Suppressor macrophage treated with lipopolysaccharide for 4 hours (primary cell): ENCODE measurements at regions not wholly inside any gene's neighbourhood (a gene's known extent, or its start where the extent isn't known, plus 50 kb on each side); places are given as distances from the start of the nearest gene placed in this dataset.
"Not testable (repeated sequence)": the region's sequence is repeated elsewhere in the genome, so short reads cannot be mapped to it uniquely, and the experiment has no call there.

Experiments
- DNase-seq: peaks from one replicate; pipeline ENCODE4 v3.0.0-alpha.2; 2020

GRCh38 chr6:21745543-21746337 is 152.2 kb downstream of the SOX4 start:
- DNase-seq: no peak

GRCh38 chr6:21747441-21747840 is 153.9 kb downstream of the SOX4 start:
- DNase-seq: no peak

GRCh38 chr6:21748343-21749056 is 154.9 kb downstream of the SOX4 start:
- no peak for DNase-seq

- no peak for DNase-seq
These were observed 156.2 kb downstream of the SOX4 start for GRCh38 chr6:21749754-21750153.

GRCh38 chr6:21750575-21750974 is 157.0 kb downstream of the SOX4 start:
- DNase-seq: no peak

GRCh38 chr6:21751608-21752007 is 158.1 kb downstream of the SOX4 start:
- DNase-seq: no peak

- no peak for DNase-seq
These were observed 158.7 kb downstream of the SOX4 start for GRCh38 chr6:21752054-21752811.

GRCh38 chr6:21753241-21754108 is 159.9 kb downstream of the SOX4 start:
- no peak for DNase-seq

GRCh38 chr6:21754891-21755290 is 161.3 kb downstream of the SOX4 start:
- DNase-seq: no peak

GRCh38 chr6:21756487-21756886 is 162.9 kb downstream of the SOX4 start:
- no peak for DNase-seq

- DNase-seq: not testable (repeated sequence)
These were observed 163.8 kb downstream of the SOX4 start for GRCh38 chr6:21757392-21757791.

- no peak for DNase-seq
These were observed 166.2 kb downstream of the SOX4 start for GRCh38 chr6:21759721-21760120.

- not testable (repeated sequence) for DNase-seq
These were observed 167.6 kb downstream of the SOX4 start for GRCh38 chr6:21761053-21761730.

GRCh38 chr6:21764989-21765388 is 171.4 kb downstream of the SOX4 start:
- no peak for DNase-seq

GRCh38 chr6:21767891-21768648 is 174.5 kb downstream of the SOX4 start:
- DNase-seq: no peak

- no peak for DNase-seq
These were observed 175.9 kb downstream of the SOX4 start for GRCh38 chr6:21769405-21769861.

GRCh38 chr6:21769968-21770367 is 176.4 kb downstream of the SOX4 start:
- DNase-seq: no peak

- no peak for DNase-seq
These were observed 178.2 kb downstream of the SOX4 start for GRCh38 chr6:21771626-21772320.

GRCh38 chr6:21772477-21772876 is 178.9 kb downstream of the SOX4 start:
- DNase-seq: no peak

GRCh38 chr6:21772884-21773575 is 179.5 kb downstream of the SOX4 start:
- DNase-seq: no peak
